BJ (cell line): ENCODE measurements at regions not wholly inside any gene's neighbourhood (a gene's known extent, or its start where the extent isn't known, plus 50 kb on each side); places are given as distances from the start of the nearest gene placed in this dataset.

ENCODE experiments used
- CTCF ChIA-PET: fragments of 350-600 bp; formaldehyde crosslinking; extraction: SDS; loops from one replicate; lab custom pipeline; 2021; ENCODE audit warnings: antibody characterized with exemption, inconsistent platforms; lab: Yijun Ruan, JAX
- POLR2A ChIA-PET: fragments of 300-600 bp; sonication (Branson Sonifier 250); formaldehyde crosslinking; extraction: SDS; loops from one replicate; lab custom pipeline; 2021; ENCODE audit warnings: antibody characterized with exemption; lab: Charles Lee
- DNase-seq: peaks from one replicate; pipeline ENCODE4 v3.0.0-alpha.2; 2011; ENCODE audit warnings: low read depth
- H3K27me3 ChIP-seq: 2 replicates; pipeline ENCODE4 v1.6.0; 2011; ENCODE audit warnings: low read length; ENCODE audit not compliant: control insufficient read depth, insufficient read depth
- H3K36me3 ChIP-seq: 2 replicates; pipeline ENCODE4 v1.5.1; 2011; ENCODE audit warnings: low read length; ENCODE audit not compliant: control insufficient read depth, insufficient read depth
- H3K4me3 ChIP-seq: 2 replicates; pipeline ENCODE4 v1.5.1; 2011; ENCODE audit warnings: low read depth, mild to moderate bottlenecking, control low read depth, low read length
- CTCF ChIP-seq: IDR thresholded peaks from 2 replicates; pipeline ENCODE4 v1.5.1; 2011; ENCODE audit warnings: low read depth, mild to moderate bottlenecking, control low read depth, inconsistent platforms, low read length, moderate library complexity; ENCODE audit not compliant: insufficient read depth

GRCh38 chr21:28789523-28789922 is 203.2 kb downstream of the LTN1 start:
- no peak for DNase-seq
- CTCF ChIA-PET, result interaction anchor here (1.0 kb wide), 1 partner anchor 45 kb away, joined by 3 read pairs; no protein-coding TSS in a partner anchor
- POLR2A ChIA-PET, result no interaction called here
- Histone ChIP-seq H3K27me3 (no peaks in the 10 kb centered on the region), H3K36me3 (no peaks in the 10 kb centered on the region), H3K4me3 (no peak overlapping the region)
- no peak for TF ChIP-seq CTCF

- ChIA-PET CTCF (no interaction called here), POLR2A (no interaction called here)
- no peak overlapping the region for H3K4me3 ChIP-seq
- no peak for DNase-seq
- H3K27me3 ChIP-seq, result no peaks in the 10 kb centered on the region
- no peak for TF ChIP-seq CTCF
- no peaks in the 10 kb centered on the region for H3K36me3 ChIP-seq
Measured at GRCh38 chr21:28788030-28788429, 204.6 kb downstream of the LTN1 start.

GRCh38 chr21:28783641-28784185 is 209.0 kb downstream of the LTN1 start:
- Histone ChIP-seq H3K4me3 (no peak overlapping the region), H3K36me3 (no peaks in the 10 kb centered on the region), H3K27me3 (no peaks in the 10 kb centered on the region)
- ChIA-PET CTCF (interaction anchor here (0.6 kb wide), 1 partner anchor 155 kb away, joined by 5 read pairs; no protein-coding TSS in a partner anchor), POLR2A (no interaction called here)
- no peak for DNase-seq
- TF ChIP-seq CTCF, result no peak

- Histone ChIP-seq H3K27me3 (no peaks in the 10 kb centered on the region), H3K36me3 (no peaks in the 10 kb centered on the region), H3K4me3 (no peak overlapping the region)
- ChIA-PET CTCF (interaction anchor here (0.8 to 1.9 kb wide), 8 partner anchors 10 to 36 kb away, joined by 3 to 11 read pairs (median 4); no protein-coding TSS in a partner anchor), POLR2A (no interaction called here)
- peak; percentile 56 for TF ChIP-seq CTCF
- no peak for DNase-seq
Measured at GRCh38 chr21:28781602-28782276, 210.9 kb downstream of the LTN1 start.

- no peak for TF ChIP-seq CTCF
- no peaks in the 10 kb centered on the region for H3K36me3 ChIP-seq
- no peak overlapping the region for H3K4me3 ChIP-seq
- H3K27me3 ChIP-seq, result no peaks in the 10 kb centered on the region
- no peak for DNase-seq
- ChIA-PET POLR2A (no interaction called here), CTCF (interaction anchor here (0.6 to 0.9 kb wide), 2 partner anchors 160 to 1418 kb away, joined by 3 to 5 read pairs; no protein-coding TSS in a partner anchor)
Measured at GRCh38 chr21:28779914-28780313, 212.8 kb downstream of the LTN1 start.
